SIG-M5 treated with dmso at 0.1 percent for 504 hours (cell line): ENCODE measurements at regions not wholly inside any gene's neighbourhood (a gene's known extent, or its start where the extent isn't known, plus 50 kb on each side); places are given as distances from the start of the nearest gene placed in this dataset.

Experiments used
- DNase-seq: peaks from one replicate; lab custom pipeline; 2025; ENCODE audit not compliant: unreplicated experiment; lab: John Stamatoyannopoulos, UW

DNA sequence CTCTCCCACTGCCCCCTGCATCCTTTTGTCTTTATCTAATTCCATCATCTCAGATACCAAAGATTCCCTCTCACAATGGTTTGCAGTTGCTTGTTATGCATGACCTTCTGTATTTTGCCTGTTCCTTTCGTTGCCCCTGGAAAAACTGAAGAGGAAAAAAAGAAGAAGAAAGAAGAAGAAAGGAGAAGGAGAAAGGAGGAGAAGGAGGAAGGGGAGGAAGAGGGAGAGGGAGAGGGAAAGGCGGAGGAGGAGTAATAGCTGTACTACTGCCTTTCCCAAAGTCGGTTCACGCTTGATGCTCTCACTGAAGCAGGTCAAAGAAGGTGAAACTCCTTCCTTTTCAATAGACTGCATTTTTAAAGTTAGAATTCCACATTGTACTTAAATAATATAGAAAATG is 513.8 kb downstream of the PTPRC start:
- DNase-seq = no peak

GRCh38 chr1:199155166-199156019 is 516.6 kb downstream of the PTPRC start:
- DNase-seq = no peak

DNA sequence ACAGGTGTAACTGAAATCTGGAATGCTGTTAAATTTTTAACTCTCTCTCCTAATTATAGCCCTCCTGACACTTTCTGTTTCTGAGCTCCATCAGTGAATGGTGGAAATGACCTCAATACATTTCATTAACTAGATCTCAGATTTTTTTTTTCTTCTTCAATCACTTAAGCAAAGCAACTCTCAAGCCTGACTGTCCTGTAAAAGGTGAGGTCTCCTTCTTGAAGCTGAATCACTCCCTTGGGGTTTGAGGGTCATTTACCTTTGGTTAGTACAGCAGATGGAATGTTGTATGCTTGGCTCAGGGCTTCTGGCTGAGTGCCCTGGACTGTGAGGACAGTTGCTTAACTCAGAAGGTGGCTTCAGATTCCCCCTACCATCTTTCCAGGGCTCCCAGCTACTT is 518.7 kb downstream of the PTPRC start:
- DNase-seq = no peak

GRCh38 chr1:199160521-199161318 is 521.9 kb downstream of the PTPRC start:
- no peak for DNase-seq

DNA sequence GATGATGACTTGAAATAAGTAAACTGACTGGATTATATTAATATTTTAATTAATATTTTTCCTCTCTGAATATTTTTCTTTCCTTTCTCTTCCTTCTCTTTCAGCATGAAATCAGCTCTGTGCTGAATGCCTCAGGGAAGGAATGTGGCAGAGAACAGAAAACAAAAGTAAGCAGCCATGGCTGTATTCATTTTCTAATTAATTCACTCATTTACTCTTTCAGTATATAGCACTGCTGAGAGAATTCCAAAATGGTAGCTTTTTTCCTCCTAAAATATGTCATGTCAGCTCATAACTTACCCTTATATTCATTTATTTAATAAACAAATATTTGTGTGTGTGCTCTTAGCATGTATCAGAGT is 522.5 kb downstream of the PTPRC start:
- no peak for DNase-seq

- no peak for DNase-seq
These were observed 523.0 kb downstream of the PTPRC start for GRCh38 chr1:199161766-199162303.

GRCh38 chr1:199163267-199163666 is 524.4 kb downstream of the PTPRC start:
- no peak for DNase-seq

DNA sequence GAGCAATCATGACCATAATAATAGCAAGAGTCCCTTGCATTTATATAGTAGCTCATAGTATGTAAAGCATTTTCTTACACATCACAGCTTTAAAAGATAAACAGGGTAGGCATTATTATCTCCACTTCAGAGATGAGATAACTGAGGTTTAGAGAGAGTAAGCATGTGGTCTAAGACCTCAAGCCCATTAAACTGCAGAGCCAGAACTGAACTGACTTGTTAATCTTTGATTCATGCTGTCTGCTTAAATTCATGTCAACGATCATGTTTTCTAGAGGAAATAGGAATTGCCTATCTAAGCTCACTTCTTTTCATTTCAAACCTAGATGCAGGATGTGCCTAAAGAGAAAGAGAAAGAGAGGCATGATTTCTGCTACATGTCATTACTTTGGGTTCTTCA is 524.8 kb downstream of the PTPRC start:
- no peak for DNase-seq

- DNase-seq = no peak
These were observed 528.6 kb downstream of the PTPRC start for GRCh38 chr1:199167460-199167859.

DNA sequence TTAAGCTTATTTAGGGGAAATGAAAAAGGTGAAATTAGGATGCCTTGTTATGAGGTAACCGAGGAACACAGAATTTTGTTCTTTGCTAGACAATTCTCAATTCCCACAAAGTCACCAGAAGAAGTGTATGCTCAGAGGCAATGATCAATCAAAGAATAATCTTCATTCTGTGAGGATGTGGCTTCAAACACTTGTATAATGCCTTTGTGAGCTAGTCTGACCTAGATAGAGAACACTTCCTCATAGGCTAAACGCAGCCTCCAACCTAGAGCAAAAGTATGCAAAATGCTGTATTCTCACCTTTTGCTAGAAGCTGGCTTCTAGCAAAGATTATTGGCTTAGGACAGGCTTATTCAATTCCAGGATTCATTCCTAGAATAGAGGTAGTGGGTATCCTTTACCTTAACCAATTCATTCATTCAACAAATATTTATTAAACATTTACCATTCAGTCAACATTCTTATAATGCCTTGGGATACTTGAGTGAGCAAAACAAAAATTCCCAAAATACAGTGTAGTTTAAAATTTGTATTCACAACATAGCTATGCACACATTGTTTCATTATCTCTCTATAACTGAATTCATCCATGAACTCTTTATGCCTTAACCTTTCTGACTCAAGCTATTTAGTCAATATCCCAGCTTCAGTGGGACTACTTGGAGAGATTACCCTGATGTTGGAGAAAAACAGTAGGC is 530.2 kb downstream of the PTPRC start:
- DNase-seq = peak; percentile 19

- DNase-seq = no peak
These were observed 531.9 kb downstream of the PTPRC start for GRCh38 chr1:199170711-199171110.

GRCh38 chr1:199172171-199173124 is 533.6 kb downstream of the PTPRC start:
- DNase-seq = no peak

GRCh38 chr1:199173356-199173755 is 534.5 kb downstream of the PTPRC start:
- DNase-seq = peak; percentile 50

- DNase-seq = no peak
These were observed 535.5 kb downstream of the PTPRC start for GRCh38 chr1:199174336-199174735.

DNA sequence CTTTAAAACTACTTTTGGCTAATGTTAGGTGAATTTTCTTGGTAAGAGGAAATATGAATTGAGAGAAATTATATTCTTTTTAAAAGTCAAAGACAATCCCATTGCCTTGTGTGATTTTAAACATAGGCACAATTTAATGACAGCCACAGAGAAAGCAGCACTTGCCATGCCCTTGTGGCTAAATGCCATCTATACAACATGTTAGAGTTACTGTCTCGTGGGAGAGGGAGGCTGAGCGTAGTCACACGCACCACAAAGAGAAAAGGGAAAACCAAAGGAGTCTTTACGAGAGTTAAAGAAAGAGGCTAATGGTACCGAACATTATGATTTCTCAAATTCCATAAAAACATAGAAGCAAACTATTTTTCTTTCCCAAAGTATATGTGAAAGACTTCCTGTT is 537.9 kb downstream of the PTPRC start:
- DNase-seq = no peak

DNA sequence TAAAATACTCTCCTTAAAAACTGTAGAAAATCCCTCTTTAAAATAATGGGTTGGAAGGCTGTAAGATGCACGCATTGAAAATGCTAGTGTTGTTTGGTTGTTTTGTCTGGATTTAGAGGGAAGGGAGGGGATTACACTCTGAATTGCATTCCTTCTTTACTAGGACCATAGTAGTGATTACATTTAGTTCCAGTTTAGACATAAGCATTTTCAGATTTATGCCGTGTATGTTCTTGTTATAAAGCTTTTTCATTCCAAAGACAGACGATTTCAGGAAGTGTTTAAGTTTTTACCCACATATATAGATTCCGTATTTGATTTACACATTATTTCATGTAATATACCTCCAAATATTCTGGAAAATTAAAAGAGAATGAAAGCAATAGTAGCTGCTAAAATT is 538.4 kb downstream of the PTPRC start:
- DNase-seq = no peak

- DNase-seq = no peak
These were observed 539.8 kb downstream of the PTPRC start for GRCh38 chr1:199178646-199179045.

DNA sequence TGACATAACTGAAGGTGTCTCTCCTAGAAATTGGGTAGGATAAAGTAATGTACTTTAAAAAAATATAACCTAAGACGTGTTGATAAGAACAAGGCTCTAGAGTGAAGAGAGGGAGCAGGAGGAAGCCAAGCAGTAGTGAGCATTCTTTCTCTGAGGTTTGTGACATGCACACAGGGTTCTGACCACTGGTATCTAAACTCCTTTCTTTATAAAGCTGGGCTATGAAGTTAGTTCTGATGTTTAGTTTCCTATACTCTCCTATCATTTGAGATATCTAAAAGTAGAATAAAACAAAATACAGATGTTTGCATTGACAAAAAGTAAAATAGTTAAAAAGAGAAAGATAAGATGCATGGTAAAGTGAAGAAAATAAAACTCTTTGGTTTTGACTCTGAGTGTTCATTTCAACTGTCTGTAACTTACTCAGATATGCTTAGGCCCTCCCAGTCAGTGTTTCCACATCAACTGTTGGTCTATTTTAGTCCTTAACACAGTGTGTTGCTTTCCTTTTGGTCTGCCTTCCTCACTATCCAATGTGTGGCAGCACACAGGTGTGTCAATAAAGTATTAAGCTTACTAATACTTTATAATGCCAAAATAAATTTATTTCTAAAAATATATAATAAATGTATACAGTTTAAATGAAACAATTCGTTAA is 543.5 kb downstream of the PTPRC start:
- DNase-seq = peak; percentile 92

DNA sequence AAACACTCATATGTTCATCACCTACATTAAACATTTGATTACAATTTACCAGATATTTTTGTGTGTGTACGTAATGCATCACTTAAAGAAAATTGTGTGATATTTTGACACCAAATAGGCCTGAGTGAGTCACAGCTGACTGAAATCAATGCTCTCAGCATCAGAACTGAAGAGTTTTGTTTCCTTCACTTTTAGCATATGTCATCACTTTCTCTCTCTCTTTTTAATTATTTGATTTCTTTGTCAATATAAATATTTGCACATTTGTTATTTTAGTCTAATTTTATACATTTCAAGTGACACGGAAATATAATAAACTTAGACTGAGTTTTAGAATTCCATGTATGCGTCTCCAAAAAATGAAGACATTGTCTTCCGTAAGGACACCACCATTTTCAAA is 545.3 kb downstream of the PTPRC start:
- peak; percentile 32 for DNase-seq

- no peak for DNase-seq
These were observed 556.0 kb downstream of the PTPRC start for GRCh38 chr1:199194862-199195261.
